Kidney (tissue), 13 donors: ENCODE measurements at regions not wholly inside any gene's neighbourhood (a gene's known extent, or its start where the extent isn't known, plus 50 kb on each side); places are given as distances from the start of the nearest gene placed in this dataset.

Source experiments
- DNase-seq, 5 donors: peaks; one replicate each; pipeline ENCODE4 v3.0.0-alpha.2; 2013 to 2020
- FAIRE-seq: peaks from 2 replicates; lab custom pipeline; 2012; peaks lifted over from hg19 to GRCh38; lab: Jason Lieb, UNC
- H3K27ac ChIP-seq, 2 donors: one replicate each; pipeline ENCODE4 v1.7.0; 2013; ENCODE audit warnings: low read depth in 2 of 2, low read length in 2 of 2, inconsistent platforms in 1 of 2
- H3K27me3 ChIP-seq: one replicate; pipeline ENCODE4 v1.7.1; 2013; ENCODE audit warnings: low read length, inconsistent platforms; ENCODE audit not compliant: control insufficient read depth, insufficient read depth
- H3K36me3 ChIP-seq, 3 donors: one replicate each; pipeline versions ENCODE4 v1.7.0 to v1.7.1; 2013; ENCODE audit warnings: low read length in 3 of 3, control low read depth in 1 of 3, inconsistent platforms in 1 of 3; ENCODE audit not compliant: insufficient read depth in 3 of 3, control insufficient read depth in 2 of 3
- H3K4me1 ChIP-seq, 3 donors: one replicate each; pipeline versions ENCODE4 v1.7.0 to v1.7.1; 2013; ENCODE audit warnings: low read length in 3 of 3, inconsistent platforms in 1 of 3, low read depth in 1 of 3; ENCODE audit not compliant: control insufficient read depth in 2 of 3, insufficient read depth in 2 of 3
- H3K4me3 ChIP-seq, 3 donors: one replicate each; pipeline versions ENCODE4 v1.7.0 to v1.8.1; 2013; ENCODE audit warnings: low read length in 3 of 3, control low read depth in 1 of 3, inconsistent platforms in 1 of 3
- H3K9ac ChIP-seq, 3 donors: one replicate each; pipeline versions ENCODE4 v1.7.0 to v1.7.1; 2013; ENCODE audit warnings: low read length in 3 of 3, control low read depth in 1 of 3, inconsistent platforms in 1 of 3
- H3K9me3 ChIP-seq, 3 donors: one replicate each; pipeline versions ENCODE4 v1.7.0 to v1.7.1; 2013; ENCODE audit warnings: low read length in 3 of 3, control low read depth in 1 of 3, inconsistent platforms in 1 of 3; ENCODE audit not compliant: control insufficient read depth in 2 of 3, insufficient read depth in 1 of 3
- CTCF ChIP-seq: IDR thresholded peaks from 3 replicates; pipeline ENCODE4 v1.5.1; 2012; ENCODE audit warnings: mild to moderate bottlenecking, moderate library complexity, borderline replicate concordance; ENCODE audit not compliant: insufficient read depth; ENCODE audit errors: extremely low read depth
- intact Hi-C: fragments of 100-400 bp; cut with DNase I; formaldehyde crosslinking; loops from one replicate; pipeline ENCODE4 v1.11.1; 2022
- donor health status: control.
- donor health status: control.
- donor health status: control.
- donor health status: control.
- donor health status: control.
- donor health status: DM: yes; HTN: yes; CAD: no.
- donor health status: Normal renal cell carcinoma (clear cell type).

DNA sequence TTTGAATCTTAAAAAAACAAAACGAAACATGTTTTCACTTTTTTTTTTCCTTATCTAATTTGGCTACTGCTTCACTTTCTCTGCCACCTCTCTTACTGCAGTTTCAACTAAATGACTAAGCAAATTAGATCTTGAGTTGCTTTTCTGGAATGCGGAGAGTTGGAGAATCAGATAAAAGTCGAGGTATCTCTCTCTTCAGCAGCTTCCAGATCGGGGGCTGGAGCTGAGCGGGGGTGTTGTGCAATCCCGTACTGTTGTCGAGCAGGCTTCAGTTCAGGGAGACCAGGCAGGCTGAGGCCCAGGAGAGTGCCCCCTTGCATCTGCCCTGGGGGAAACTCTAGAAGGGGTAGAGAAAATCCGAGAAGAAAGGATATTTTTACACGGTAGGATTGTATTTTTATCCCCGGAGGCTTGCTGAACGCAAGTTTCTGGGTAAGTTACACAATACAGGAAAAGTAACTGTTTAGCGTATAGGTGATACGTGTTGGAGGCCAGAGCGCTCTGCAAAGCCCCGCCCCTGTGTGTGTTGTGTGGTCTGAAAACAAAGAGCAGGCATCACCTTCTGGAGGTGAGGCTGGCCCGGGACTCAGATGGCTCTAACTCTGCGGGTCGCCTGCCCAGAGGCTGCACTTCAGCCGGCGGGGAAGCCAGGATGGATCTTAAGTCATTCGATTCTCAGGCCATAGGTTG, 116.6 kb downstream of the KLF6 start:
- FAIRE-seq (no peak), DNase-seq (peak; percentile 53 to 79 (median 56))
- Histone ChIP-seq H3K9me3 (no peaks in the 10 kb centered on the region), H3K27me3 (no peaks in the 10 kb centered on the region), H3K4me1 (peaks cover 0 to 3% (median 0%) of the 10 kb centered on the region in 3 donors), H3K4me3 (no peak overlapping the region), H3K27ac (no peak overlapping the region), H3K36me3 (no peaks in the 10 kb centered on the region), H3K9ac (no peak overlapping the region)
- intact Hi-C loops, result no loop called here
- no peak for TF ChIP-seq CTCF

DNA sequence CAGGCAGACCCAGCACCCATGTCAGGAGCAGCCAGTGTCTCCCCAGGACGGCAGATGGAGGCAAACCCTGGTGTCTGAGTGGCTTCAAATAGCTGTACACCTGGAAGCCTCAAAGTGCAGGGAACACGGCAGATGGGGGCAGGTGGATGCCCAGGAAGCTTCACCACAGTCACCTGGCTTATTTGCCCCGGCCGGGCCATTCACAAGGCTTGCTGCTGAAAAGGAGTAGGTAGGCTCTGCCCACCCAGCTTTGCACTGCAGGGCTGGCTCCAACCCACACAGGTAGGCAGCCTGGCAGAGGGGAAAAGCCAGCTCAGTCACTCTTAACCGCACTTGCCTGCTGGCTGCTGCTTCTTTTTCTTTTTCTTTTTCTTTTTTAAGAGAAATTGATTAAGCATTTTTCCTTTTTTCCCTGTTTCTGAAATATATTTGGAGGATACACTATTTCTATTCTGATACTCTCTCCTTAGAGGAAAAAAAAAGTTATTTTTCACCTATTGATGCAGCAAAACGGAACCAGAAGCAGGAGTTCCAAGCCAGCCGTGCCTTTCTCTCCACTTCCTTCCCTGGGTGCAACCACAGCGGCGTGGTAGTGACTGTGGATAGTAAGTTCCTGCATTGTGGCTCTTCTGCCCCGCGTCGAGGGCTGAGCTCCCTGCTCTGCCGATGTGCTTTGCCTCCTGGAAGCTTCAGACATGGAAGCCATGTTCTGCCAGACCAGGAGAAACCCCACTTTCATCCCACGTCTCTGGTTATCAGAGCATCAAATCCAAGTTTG, 118.3 kb downstream of the KLF6 start:
- H3K27me3 ChIP-seq, result no peaks in the 10 kb centered on the region
- DNase-seq (no peak), FAIRE-seq (no peak)
- H3K4me1 ChIP-seq, result peaks cover 0 to 3% (median 0%) of the 10 kb centered on the region in 3 donors
- H3K36me3 ChIP-seq, result no peaks in the 10 kb centered on the region
- H3K27ac ChIP-seq, result no peak overlapping the region
- no peak overlapping the region for H3K9ac ChIP-seq
- no peaks in the 10 kb centered on the region for H3K9me3 ChIP-seq
- H3K4me3 ChIP-seq, result peak overlapping the region in 1 of 3 donors; percentile 14
- intact Hi-C loops, result no loop called here
- no peak for TF ChIP-seq CTCF

DNA sequence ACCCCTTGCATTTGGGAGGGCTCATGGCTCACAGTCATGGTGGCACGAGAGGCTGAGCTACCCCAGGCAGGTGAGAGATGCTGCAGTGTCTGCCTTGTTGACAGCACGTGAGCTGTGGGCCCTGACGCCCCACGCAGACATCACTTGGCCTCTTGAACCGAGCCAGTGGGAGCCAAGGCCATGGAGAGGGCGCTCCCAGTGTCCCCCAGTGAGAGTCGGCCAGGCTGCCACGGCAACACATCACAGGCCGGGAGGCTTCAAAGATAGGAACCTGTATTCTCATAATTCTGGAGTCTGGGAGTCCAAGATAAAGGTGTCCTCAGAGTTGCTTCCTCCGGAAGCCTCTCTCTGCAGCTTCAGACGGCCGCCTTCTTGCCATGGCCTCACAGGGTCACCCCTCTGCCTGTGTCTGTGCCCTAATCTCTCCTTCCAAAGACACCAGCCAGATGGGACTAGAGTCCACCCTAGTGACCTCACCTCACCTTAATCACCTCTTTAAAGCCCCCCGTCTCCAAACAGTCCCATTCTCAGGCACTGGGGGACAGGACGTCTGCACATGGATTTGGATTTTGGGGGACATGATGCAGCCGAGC, 119.6 kb downstream of the KLF6 start:
- no peak overlapping the region for H3K4me3 ChIP-seq
- H3K27me3 ChIP-seq, result no peaks in the 10 kb centered on the region
- DNase-seq (no peak), FAIRE-seq (no peak)
- H3K4me1 ChIP-seq, result peaks cover 0 to 3% (median 0%) of the 10 kb centered on the region in 3 donors
- H3K9me3 ChIP-seq, result no peaks in the 10 kb centered on the region
- no peak overlapping the region for H3K9ac ChIP-seq
- TF ChIP-seq CTCF, result no peak
- intact Hi-C loops, result no loop called here
- H3K36me3 ChIP-seq, result no peaks in the 10 kb centered on the region
- no peak overlapping the region for H3K27ac ChIP-seq
